ENCODE measurements at regions not wholly inside any gene's neighbourhood (a gene's known extent, or its start where the extent isn't known, plus 50 kb on each side); places are given as distances from the start of the nearest gene placed in this dataset.

DNA sequence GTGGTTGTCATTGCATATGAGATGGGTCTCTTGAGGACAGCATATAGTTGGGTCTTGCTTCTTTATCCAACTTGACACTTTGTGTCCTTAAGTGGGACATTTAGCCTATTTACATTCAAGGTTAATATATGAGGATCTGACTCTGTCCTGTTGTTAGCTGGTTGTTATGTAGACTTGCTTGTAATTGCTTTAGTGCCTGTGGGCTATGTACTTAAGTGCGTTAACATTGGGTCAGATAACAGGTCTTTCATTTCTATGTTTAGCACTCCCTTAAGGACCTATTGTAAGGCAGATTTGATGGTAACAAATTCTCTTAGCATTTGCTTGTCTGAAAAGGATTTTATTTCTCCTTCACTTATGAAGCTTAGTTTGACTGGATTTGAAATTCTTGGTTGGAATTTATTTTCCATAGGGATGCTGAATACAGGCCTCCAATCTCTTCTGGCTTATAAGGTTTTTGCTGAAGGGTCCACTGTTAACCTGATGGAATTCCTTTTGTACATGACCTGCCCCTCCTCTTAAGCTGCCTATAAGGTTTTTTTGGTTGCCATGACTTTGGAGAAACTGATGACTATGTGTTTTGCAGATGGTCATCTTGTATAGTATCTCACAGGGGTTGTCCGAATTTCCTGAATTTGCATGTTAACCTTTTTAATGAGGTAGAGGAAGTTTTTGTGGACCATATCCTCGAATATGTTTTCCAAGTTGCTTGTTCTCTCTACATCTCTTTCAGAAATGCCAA is 162.0 kb downstream of the NKX6-1 start:
- Histone ChIP-seq H3K56ac (ENCODE audit: insufficient read length, low read depth, low read length) (no peak overlapping the region), H4K8ac (replicated peaks; ENCODE audit: insufficient read length, low read depth, low read length) (no peak overlapping the region), H3K14ac (ENCODE audit: insufficient read depth, low read length) (no peak overlapping the region), H2AFZ (ENCODE audit: low read length) (no peak overlapping the region), H3T11ph (ENCODE audit: low read length) (no peak overlapping the region), H3K9me3 (ENCODE audit: control insufficient read depth, low read depth, low read length) (peaks cover 8% of the 10 kb centered on the region), H3K4ac (ENCODE audit: low read depth, low read length) (no peak overlapping the region), H2AK5ac (ENCODE audit: insufficient read length, low read length) (no peak overlapping the region), H2BK12ac (ENCODE audit: insufficient read length, low read depth, low read length) (no peak overlapping the region), H4K5ac (ENCODE audit: insufficient read length, low read depth, low read length) (no peak overlapping the region), H3K18ac (ENCODE audit: insufficient read length, low read depth, low read length) (no peak overlapping the region), H2BK20ac (ENCODE audit: low read depth, low read length, poor library complexity, severe bottlenecking) (no peak overlapping the region), H3K23ac (ENCODE audit: insufficient read length, low read depth, low read length) (no peak overlapping the region), H2BK120ac (ENCODE audit: low read depth, low read length, poor library complexity, severe bottlenecking) (no peak overlapping the region), H2BK15ac (ENCODE audit: low read depth, low read length) (no peak overlapping the region), H3K4me2 (ENCODE audit: insufficient read depth, insufficient read length, low read length) (no peak overlapping the region), H4K91ac (ENCODE audit: insufficient read length, low read depth, low read length) (no peak overlapping the region), H4K20me1 (ENCODE audit: control insufficient read depth, insufficient read depth, insufficient read length) (no peaks in the 10 kb centered on the region), H3K27ac (ENCODE audit: insufficient read length, low read depth, low read length) (no peak overlapping the region), H2BK5ac (ENCODE audit: insufficient read length, low read length) (no peak overlapping the region), H3K79me1 (ENCODE audit: insufficient read depth, low read depth, low read length, poor library complexity, severe bottlenecking) (no peaks in the 10 kb centered on the region), H3K27me3 (ENCODE audit: insufficient read depth, low read length) (no peaks in the 10 kb centered on the region; the same call in 1 of the 2 replicates), H3K79me2 (ENCODE audit: insufficient read depth, low read length) (no peaks in the 10 kb centered on the region), H3K9ac (ENCODE audit: extremely low read depth, insufficient read length, low read length) (no peak overlapping the region), H3K23me2 (ENCODE audit: insufficient read length, low read depth, low read length, poor library complexity, severe bottlenecking) (no peaks in the 10 kb centered on the region), H3K4me1 (ENCODE audit: insufficient read depth, low read length) (no peaks in the 10 kb centered on the region; the same call in none of the 2 replicates)
- peaks cover 31% of the 10 kb centered on the region for H3K27me3 Mint-ChIP-seq (ENCODE audit: low read depth)
- H3K4me1 Mint-ChIP-seq: peaks cover 48 to 51% of the 10 kb centered on the region in 2 experiments
- no peak for DNase-seq
- H3K36me3 Mint-ChIP-seq (ENCODE audit: insufficient read depth in 1 of 3, low read depth in 3 of 3): peaks cover 24 to 50% (median 46%) of the 10 kb centered on the region in 3 experiments
- H3K9me3 Mint-ChIP-seq: peaks cover 32 to 56% of the 10 kb centered on the region in 2 experiments
- no CpG with 5 or more reads among the region's 3 CpGs for WGBS (ENCODE audit: extremely low coverage, insufficient read length, low lambda C conversion rate)
- H3K27ac Mint-ChIP-seq: peak overlapping the region in 1 of 3 experiments; percentile 38; a peak in 2 of 7 replicates
- no peak overlapping the region; a peak in 1 of 5 replicates for H3K4me3 Mint-ChIP-seq
- TF ChIP-seq, protein P1, sequence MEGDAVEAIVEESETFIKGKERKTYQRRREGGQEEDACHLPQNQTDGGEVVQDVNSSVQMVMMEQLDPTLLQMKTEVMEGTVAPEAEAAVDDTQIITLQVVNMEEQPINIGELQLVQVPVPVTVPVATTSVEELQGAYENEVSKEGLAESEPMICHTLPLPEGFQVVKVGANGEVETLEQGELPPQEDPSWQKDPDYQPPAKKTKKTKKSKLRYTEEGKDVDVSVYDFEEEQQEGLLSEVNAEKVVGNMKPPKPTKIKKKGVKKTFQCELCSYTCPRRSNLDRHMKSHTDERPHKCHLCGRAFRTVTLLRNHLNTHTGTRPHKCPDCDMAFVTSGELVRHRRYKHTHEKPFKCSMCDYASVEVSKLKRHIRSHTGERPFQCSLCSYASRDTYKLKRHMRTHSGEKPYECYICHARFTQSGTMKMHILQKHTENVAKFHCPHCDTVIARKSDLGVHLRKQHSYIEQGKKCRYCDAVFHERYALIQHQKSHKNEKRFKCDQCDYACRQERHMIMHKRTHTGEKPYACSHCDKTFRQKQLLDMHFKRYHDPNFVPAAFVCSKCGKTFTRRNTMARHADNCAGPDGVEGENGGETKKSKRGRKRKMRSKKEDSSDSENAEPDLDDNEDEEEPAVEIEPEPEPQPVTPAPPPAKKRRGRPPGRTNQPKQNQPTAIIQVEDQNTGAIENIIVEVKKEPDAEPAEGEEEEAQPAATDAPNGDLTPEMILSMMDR (conservative IDR thresholded peaks at IDR 0.05): no peak
